Progenitor cell of endocrine pancreas (in vitro differentiated cells): ENCODE measurements at regions not wholly inside any gene's neighbourhood (a gene's known extent, or its start where the extent isn't known, plus 50 kb on each side); places are given as distances from the start of the nearest gene placed in this dataset.

Experiments used
- DNase-seq: peaks from one replicate; pipeline ENCODE4 v3.0.0; 2021; ENCODE audit warnings: low spot score; ENCODE audit not compliant: unreplicated experiment
- H3K27ac Mint-ChIP-seq: 2 replicates; pipeline ENCODE4 v1.8.0; 2021; ENCODE audit warnings: mild to moderate bottlenecking, moderate library complexity, mixed read lengths
- H3K27me3 Mint-ChIP-seq: 2 replicates; pipeline ENCODE4 v1.8.0; 2021; ENCODE audit warnings: mixed read lengths
- H3K36me3 Mint-ChIP-seq: 2 replicates; pipeline ENCODE4 v1.8.0; 2022; ENCODE audit warnings: mixed read lengths; ENCODE audit not compliant: insufficient read depth
- H3K4me1 Mint-ChIP-seq: 2 replicates; pipeline ENCODE4 v1.8.0; 2021; ENCODE audit warnings: low read depth, mixed read lengths
- H3K4me3 Mint-ChIP-seq: 2 replicates; pipeline ENCODE4 v1.8.0; 2021; ENCODE audit warnings: low read depth, mild to moderate bottlenecking, moderate library complexity, mixed read lengths
- H3K9me3 Mint-ChIP-seq: 2 replicates; pipeline ENCODE4 v1.8.0; 2021; ENCODE audit warnings: low read depth, mixed read lengths
- TF ChIP-seq, protein P1 (sequence below): fragments of 200-600 bp; sonication (generic); IDR thresholded peaks from one replicate; pipeline ENCODE4 v1.5.0; 2021; ENCODE audit warnings: antibody characterized with exemption, mild to moderate bottlenecking; ENCODE audit not compliant: unreplicated experiment

DNA sequence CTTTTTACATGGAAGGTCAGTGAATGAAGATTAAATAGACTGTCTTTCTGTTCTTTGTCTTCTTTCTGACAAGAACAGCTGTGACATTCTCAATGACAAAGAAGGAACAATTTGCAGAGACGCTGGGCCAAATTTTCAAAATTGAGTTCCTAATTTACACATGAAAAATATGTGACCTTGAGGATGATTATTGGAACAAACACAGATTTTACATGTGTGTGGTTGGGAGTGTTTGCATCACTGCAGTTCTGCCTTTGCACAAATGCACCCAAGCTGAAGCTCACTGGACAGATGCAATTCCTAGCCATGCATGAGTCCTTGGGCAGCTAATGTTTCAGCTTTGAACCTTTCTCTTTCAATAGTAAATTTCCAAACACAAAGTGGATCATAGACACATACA, 350.8 kb downstream of the QKI start:
- TF ChIP-seq, protein P1, sequence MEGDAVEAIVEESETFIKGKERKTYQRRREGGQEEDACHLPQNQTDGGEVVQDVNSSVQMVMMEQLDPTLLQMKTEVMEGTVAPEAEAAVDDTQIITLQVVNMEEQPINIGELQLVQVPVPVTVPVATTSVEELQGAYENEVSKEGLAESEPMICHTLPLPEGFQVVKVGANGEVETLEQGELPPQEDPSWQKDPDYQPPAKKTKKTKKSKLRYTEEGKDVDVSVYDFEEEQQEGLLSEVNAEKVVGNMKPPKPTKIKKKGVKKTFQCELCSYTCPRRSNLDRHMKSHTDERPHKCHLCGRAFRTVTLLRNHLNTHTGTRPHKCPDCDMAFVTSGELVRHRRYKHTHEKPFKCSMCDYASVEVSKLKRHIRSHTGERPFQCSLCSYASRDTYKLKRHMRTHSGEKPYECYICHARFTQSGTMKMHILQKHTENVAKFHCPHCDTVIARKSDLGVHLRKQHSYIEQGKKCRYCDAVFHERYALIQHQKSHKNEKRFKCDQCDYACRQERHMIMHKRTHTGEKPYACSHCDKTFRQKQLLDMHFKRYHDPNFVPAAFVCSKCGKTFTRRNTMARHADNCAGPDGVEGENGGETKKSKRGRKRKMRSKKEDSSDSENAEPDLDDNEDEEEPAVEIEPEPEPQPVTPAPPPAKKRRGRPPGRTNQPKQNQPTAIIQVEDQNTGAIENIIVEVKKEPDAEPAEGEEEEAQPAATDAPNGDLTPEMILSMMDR, result no peak
- no peaks in the 10 kb centered on the region for H3K4me1 Mint-ChIP-seq
- H3K9me3 Mint-ChIP-seq, result peaks cover 5% of the 10 kb centered on the region
- DNase-seq, result no peak
- no peak overlapping the region for H3K27ac Mint-ChIP-seq
- no peak overlapping the region for H3K4me3 Mint-ChIP-seq
- H3K36me3 Mint-ChIP-seq, result no peaks in the 10 kb centered on the region
- peaks cover 6% of the 10 kb centered on the region for H3K27me3 Mint-ChIP-seq

DNA sequence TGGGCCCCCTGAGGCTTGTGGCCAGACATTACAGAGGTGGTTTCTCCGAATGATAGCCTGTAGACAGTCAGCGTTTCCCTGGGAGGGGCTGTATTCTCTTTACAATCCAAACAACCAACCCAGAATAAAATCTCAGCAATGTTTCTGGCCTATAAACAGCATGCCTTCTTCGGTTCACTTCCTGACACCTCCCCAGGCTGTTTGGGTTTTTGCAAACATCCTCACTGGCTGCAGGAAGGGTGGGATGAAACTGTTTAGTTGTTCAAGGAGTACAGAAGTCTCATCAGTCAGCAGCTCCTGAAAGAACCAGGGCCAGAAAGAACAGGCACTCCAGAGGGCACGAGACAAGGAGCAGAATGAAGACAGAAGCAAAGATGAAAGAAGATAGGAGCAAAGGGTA, 350.0 kb downstream of the QKI start:
- H3K36me3 Mint-ChIP-seq, result no peaks in the 10 kb centered on the region
- peaks cover 8% of the 10 kb centered on the region for H3K27me3 Mint-ChIP-seq
- H3K4me1 Mint-ChIP-seq, result no peaks in the 10 kb centered on the region
- DNase-seq, result no peak
- TF ChIP-seq, protein P1, result no peak
- peaks cover 5% of the 10 kb centered on the region for H3K9me3 Mint-ChIP-seq
- no peak overlapping the region for H3K4me3 Mint-ChIP-seq
- H3K27ac Mint-ChIP-seq, result no peak overlapping the region

DNA sequence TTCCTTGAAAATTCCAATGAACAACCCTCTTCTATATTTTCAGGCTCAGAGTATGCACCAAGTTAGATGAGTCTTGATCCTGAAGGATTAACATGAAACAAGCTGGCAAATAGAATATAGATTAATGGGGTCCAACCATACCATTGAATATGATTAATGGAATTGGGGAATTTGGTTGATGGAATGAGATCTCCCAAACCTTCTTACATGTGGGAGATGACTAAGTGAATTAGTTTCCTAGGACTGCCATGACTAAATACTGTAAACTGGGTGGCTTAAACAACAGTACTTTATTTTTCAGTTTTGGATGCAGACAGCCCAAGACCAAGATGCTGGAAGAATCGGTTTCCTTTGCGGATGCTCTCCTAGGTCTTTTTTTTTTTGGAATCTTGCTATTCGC, 347.0 kb downstream of the QKI start:
- TF ChIP-seq, protein P1, result no peak
- H3K27me3 Mint-ChIP-seq, result peaks cover 18% of the 10 kb centered on the region
- H3K9me3 Mint-ChIP-seq, result no peaks in the 10 kb centered on the region
- no peak overlapping the region for H3K27ac Mint-ChIP-seq
- no peaks in the 10 kb centered on the region for H3K4me1 Mint-ChIP-seq
- no peaks in the 10 kb centered on the region for H3K36me3 Mint-ChIP-seq
- no peak overlapping the region for H3K4me3 Mint-ChIP-seq
- no peak for DNase-seq

DNA sequence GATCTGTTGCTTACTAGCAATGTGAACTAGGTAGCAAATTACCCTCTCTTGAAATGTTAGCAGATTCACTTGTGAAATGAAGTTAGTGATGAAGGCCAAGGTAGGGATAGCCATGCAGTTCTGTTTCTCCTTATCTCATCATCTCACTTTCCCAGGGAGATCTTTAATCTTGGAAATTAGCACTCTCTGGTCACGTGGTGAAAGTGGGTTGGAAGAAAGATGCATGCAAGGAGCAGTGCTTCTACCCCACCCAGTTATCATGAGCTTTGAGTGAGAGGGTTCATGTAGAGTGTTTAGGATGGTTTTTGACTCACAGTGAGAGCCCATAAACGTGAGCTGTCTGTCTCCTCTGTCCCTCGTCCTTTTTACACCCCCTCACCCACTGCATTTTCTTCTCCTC, 346.3 kb downstream of the QKI start:
- no peaks in the 10 kb centered on the region for H3K4me1 Mint-ChIP-seq
- H3K27ac Mint-ChIP-seq, result no peak overlapping the region
- TF ChIP-seq, protein P1, result no peak
- DNase-seq, result no peak
- no peaks in the 10 kb centered on the region for H3K36me3 Mint-ChIP-seq
- H3K27me3 Mint-ChIP-seq, result peaks cover 18% of the 10 kb centered on the region
- H3K4me3 Mint-ChIP-seq, result no peak overlapping the region
- no peaks in the 10 kb centered on the region for H3K9me3 Mint-ChIP-seq

DNA sequence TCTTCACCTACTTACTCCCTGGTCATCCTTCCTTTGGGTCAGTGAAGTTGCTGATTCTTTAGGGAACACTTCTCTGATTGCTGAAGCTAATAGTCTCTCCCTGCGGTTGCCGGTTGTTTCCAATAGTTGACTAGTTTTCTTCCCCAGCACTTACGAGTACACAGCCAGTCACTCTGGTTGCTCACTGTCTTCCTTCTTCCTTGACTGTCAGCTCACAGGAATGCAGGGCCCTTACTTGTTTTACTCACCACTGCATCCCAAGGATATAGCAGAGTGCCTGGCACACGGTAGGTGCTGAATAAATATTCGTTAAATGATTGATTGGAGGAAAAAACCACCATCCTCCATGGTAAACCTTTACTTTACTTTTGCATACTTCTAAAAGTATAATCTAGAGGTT, 345.0 kb downstream of the QKI start:
- no peaks in the 10 kb centered on the region for H3K4me1 Mint-ChIP-seq
- H3K27ac Mint-ChIP-seq, result no peak overlapping the region
- H3K27me3 Mint-ChIP-seq, result peaks cover 19% of the 10 kb centered on the region

More for the DNA sequence above, 345.0 kb downstream of the QKI start:
- H3K4me3 Mint-ChIP-seq, result no peak overlapping the region
- no peak for DNase-seq
- TF ChIP-seq, protein P1, result no peak
- H3K9me3 Mint-ChIP-seq, result peaks cover 4% of the 10 kb centered on the region
- H3K36me3 Mint-ChIP-seq, result no peaks in the 10 kb centered on the region
